GM12878 (cell line): ENCODE measurements at regions not wholly inside any gene's neighbourhood (a gene's known extent, or its start where the extent isn't known, plus 50 kb on each side); places are given as distances from the start of the nearest gene placed in this dataset.
A peak's percentile ranks its signal among the peaks of the same experiment; 100 is the strongest.

ENCODE experiments used
- BMI1 ChIP-seq: fragments of 450-650 bp; IDR thresholded peaks from 2 replicates; pipeline ENCODE4 v1.6.1; 2016; ENCODE audit warnings: mild to moderate bottlenecking, moderate library complexity, borderline replicate concordance
- CEBPB ChIP-seq, 2 experiments: fragments of 150-350 bp in 1 of 2; IDR thresholded peaks; 2 replicates each; pipeline ENCODE4 v1.6.1; 2012 to 2014; ENCODE audit warnings: low read depth in 2 of 2, low read length in 2 of 2, borderline replicate concordance in 1 of 2, inconsistent platforms in 1 of 2
- CHD1 ChIP-seq: IDR thresholded peaks from 2 replicates; pipeline ENCODE4 v1.6.1; 2012; ENCODE audit warnings: low read depth, low read length, improper control_type of control experiment
- CREB1 ChIP-seq: IDR thresholded peaks from 2 replicates; pipeline ENCODE4 v1.6.1; 2012; ENCODE audit warnings: low read depth, mild to moderate bottlenecking, inconsistent platforms
- ETV6 ChIP-seq, 2 experiments: fragments of 450-650 bp in 1 of 2; IDR thresholded peaks in 1 of 2; conservative IDR thresholded peaks in 1 of 2; 2 replicates each; pipeline ENCODE4 v1.6.1; 2014; ENCODE audit warnings: antibody characterized with exemption in 1 of 2, borderline replicate concordance in 1 of 2, low read depth in 1 of 2, mild to moderate bottlenecking in 1 of 2, moderate library complexity in 1 of 2
- IKZF2 ChIP-seq, 2 experiments: fragments of 450-650 bp; IDR thresholded peaks; 2 replicates each; pipeline ENCODE4 v1.6.1; 2017; ENCODE audit warnings: mild to moderate bottlenecking in 2 of 2, moderate library complexity in 2 of 2
- IRF4 ChIP-seq: IDR thresholded peaks from 2 replicates; pipeline ENCODE4 v1.6.1; 2011; ENCODE audit warnings: low read depth, low read length
- KDM1A ChIP-seq: fragments of 200-600 bp; sonication (generic); IDR thresholded peaks from 2 replicates; pipeline ENCODE4 v1.6.1; 2016; ENCODE audit warnings: borderline replicate concordance
- MXI1 ChIP-seq: fragments of 150-350 bp; IDR thresholded peaks from 2 replicates; pipeline ENCODE4 v1.6.1; 2011; ENCODE audit warnings: low read depth, mild to moderate bottlenecking, inconsistent platforms, low read length, improper control_type of control experiment
- NFYB ChIP-seq: IDR thresholded peaks from 2 replicates; pipeline ENCODE4 v1.6.1; 2011; ENCODE audit warnings: low read depth, mild to moderate bottlenecking, low read length, improper control_type of control experiment, moderate library complexity; ENCODE audit not compliant: insufficient read depth
- POLR2AphosphoS2 ChIP-seq: IDR thresholded peaks from 2 replicates; pipeline ENCODE4 v1.6.1; 2011; ENCODE audit warnings: low read depth, mild to moderate bottlenecking, low read length, improper control_type of control experiment, moderate library complexity
- SMAD5 ChIP-seq: IDR thresholded peaks from 2 replicates; pipeline ENCODE4 v1.6.1; 2016; ENCODE audit warnings: antibody characterized with exemption, low read depth
- SMARCA5 ChIP-seq: fragments of 450-650 bp; IDR thresholded peaks from 2 replicates; pipeline ENCODE4 v1.6.1; 2017; ENCODE audit warnings: mild to moderate bottlenecking
- SPI1 ChIP-seq: IDR thresholded peaks from 2 replicates; pipeline ENCODE4 v1.6.1; 2011; ENCODE audit warnings: low read depth, mild to moderate bottlenecking, low read length, moderate library complexity, borderline replicate concordance; ENCODE audit not compliant: insufficient read depth
- SREBF2 ChIP-seq: IDR thresholded peaks from 2 replicates; pipeline ENCODE4 v1.6.1; 2012; ENCODE audit warnings: mild to moderate bottlenecking, low read length
- STAT3 ChIP-seq: IDR thresholded peaks from 2 replicates; pipeline ENCODE4 v1.6.1; 2011; ENCODE audit warnings: low read depth, low read length, improper control_type of control experiment
- TCF7 ChIP-seq: IDR thresholded peaks from 2 replicates; pipeline ENCODE4 v1.6.1; 2014; ENCODE audit warnings: antibody characterized with exemption, borderline replicate concordance
- TF ChIP-seq, protein P1 (sequence below): fragments of 450-650 bp; IDR thresholded peaks from 2 replicates; pipeline ENCODE4 v1.6.1; 2017; ENCODE audit warnings: mild to moderate bottlenecking, moderate library complexity
- TF ChIP-seq, protein P2 (sequence below): IDR thresholded peaks from 2 replicates; pipeline ENCODE4 v1.6.1; 2012; ENCODE audit warnings: mild to moderate bottlenecking, low read depth, low read length
- TF ChIP-seq, protein P3 (sequence below), 3 experiments: IDR thresholded peaks in 2 of 3; conservative IDR thresholded peaks in 1 of 3; 2 replicates each; pipeline ENCODE4 v1.5.1; 2011; ENCODE audit warnings: low read depth in 3 of 3, low read length in 3 of 3, mild to moderate bottlenecking in 3 of 3, control low read depth in 2 of 3, moderate library complexity in 2 of 3, inconsistent platforms in 1 of 3, mixed read lengths in 1 of 3; ENCODE audit not compliant: control insufficient read depth in 2 of 3, insufficient read depth in 1 of 3; ENCODE audit errors: extremely low read depth in 1 of 3

DNA sequence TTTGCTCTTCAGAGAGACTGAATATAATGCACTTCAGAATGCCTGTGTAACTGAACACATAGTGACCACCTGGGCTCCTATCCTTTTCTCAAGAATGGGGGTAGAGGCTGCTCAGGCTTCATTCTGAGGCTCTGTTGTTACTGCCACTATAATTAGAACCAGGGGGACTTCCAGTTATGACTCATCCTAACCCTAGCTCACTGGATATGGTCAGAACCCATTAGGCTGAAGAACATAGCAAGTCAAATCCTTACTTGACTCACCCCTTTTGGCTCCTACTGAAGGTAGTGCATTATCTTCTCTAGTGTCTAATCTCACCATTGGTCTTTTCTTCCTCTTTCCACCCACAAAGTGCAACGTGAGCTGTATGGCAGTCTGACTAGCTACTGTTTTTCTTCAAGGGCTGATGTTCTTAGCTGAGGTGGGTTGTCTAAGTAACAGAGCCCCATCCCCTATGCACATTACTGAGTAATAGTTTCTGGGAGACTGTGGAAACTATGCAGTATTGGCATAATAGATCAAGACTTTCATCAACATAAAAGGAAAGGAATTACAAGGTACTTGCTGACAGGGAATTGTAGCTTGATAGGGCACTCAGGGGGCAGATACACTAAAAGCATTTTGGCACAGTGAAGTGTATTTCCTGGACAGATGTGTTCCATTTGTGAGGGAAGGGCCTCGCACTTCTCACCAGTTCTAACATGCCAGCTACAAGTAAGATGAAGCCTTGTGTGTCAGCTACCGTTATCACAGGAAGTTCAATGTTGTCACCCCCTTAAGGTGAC, 431.0 kb upstream of the MEF2C start (continued):
- TF ChIP-seq, protein P1, sequence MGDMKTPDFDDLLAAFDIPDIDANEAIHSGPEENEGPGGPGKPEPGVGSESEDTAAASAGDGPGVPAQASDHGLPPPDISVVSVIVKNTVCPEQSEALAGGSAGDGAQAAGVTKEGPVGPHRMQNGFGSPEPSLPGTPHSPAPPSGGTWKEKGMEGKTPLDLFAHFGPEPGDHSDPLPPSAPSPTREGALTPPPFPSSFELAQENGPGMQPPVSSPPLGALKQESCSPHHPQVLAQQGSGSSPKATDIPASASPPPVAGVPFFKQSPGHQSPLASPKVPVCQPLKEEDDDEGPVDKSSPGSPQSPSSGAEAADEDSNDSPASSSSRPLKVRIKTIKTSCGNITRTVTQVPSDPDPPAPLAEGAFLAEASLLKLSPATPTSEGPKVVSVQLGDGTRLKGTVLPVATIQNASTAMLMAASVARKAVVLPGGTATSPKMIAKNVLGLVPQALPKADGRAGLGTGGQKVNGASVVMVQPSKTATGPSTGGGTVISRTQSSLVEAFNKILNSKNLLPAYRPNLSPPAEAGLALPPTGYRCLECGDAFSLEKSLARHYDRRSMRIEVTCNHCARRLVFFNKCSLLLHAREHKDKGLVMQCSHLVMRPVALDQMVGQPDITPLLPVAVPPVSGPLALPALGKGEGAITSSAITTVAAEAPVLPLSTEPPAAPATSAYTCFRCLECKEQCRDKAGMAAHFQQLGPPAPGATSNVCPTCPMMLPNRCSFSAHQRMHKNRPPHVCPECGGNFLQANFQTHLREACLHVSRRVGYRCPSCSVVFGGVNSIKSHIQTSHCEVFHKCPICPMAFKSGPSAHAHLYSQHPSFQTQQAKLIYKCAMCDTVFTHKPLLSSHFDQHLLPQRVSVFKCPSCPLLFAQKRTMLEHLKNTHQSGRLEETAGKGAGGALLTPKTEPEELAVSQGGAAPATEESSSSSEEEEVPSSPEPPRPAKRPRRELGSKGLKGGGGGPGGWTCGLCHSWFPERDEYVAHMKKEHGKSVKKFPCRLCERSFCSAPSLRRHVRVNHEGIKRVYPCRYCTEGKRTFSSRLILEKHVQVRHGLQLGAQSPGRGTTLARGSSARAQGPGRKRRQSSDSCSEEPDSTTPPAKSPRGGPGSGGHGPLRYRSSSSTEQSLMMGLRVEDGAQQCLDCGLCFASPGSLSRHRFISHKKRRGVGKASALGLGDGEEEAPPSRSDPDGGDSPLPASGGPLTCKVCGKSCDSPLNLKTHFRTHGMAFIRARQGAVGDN = peak; percentile 83; the same call in 1 of the 2 replicates
- TF ChIP-seq SREBF2 = no peak
- 0 out of 2 replicates have a peak, but pooled peaks have one; percentile 40 for TF ChIP-seq MXI1
- TF ChIP-seq NFYB = no peak
- peak; percentile 96 to 98 for TF ChIP-seq IKZF2 (IDR thresholded peaks at IDR 0.05)
- TF ChIP-seq IRF4 = peak; percentile 100
- peak in 1 of 2 experiments; percentile 93; a peak in 2 of 4 replicates for TF ChIP-seq ETV6 (conservative IDR thresholded peaks at IDR 0.05 in 1 of 2, IDR thresholded peaks at IDR 0.05 in 1 of 2; ENCODE audit: borderline replicate concordance in 1 of 2, low read depth in 1 of 2)
- TF ChIP-seq, protein P2, sequence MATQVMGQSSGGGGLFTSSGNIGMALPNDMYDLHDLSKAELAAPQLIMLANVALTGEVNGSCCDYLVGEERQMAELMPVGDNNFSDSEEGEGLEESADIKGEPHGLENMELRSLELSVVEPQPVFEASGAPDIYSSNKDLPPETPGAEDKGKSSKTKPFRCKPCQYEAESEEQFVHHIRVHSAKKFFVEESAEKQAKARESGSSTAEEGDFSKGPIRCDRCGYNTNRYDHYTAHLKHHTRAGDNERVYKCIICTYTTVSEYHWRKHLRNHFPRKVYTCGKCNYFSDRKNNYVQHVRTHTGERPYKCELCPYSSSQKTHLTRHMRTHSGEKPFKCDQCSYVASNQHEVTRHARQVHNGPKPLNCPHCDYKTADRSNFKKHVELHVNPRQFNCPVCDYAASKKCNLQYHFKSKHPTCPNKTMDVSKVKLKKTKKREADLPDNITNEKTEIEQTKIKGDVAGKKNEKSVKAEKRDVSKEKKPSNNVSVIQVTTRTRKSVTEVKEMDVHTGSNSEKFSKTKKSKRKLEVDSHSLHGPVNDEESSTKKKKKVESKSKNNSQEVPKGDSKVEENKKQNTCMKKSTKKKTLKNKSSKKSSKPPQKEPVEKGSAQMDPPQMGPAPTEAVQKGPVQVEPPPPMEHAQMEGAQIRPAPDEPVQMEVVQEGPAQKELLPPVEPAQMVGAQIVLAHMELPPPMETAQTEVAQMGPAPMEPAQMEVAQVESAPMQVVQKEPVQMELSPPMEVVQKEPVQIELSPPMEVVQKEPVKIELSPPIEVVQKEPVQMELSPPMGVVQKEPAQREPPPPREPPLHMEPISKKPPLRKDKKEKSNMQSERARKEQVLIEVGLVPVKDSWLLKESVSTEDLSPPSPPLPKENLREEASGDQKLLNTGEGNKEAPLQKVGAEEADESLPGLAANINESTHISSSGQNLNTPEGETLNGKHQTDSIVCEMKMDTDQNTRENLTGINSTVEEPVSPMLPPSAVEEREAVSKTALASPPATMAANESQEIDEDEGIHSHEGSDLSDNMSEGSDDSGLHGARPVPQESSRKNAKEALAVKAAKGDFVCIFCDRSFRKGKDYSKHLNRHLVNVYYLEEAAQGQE = peak; percentile 40; the same call in 1 of the 2 replicates
- 0 out of 2 replicates have a peak, but pooled peaks have one; percentile 11 for TF ChIP-seq SPI1
- TF ChIP-seq CREB1 = peak; percentile 62
- TF ChIP-seq POLR2AphosphoS2 = no peak
- no peak; the same call in none of the 2 replicates for TF ChIP-seq CHD1
- TF ChIP-seq BMI1 = peak; percentile 81
- TF ChIP-seq, protein P3, sequence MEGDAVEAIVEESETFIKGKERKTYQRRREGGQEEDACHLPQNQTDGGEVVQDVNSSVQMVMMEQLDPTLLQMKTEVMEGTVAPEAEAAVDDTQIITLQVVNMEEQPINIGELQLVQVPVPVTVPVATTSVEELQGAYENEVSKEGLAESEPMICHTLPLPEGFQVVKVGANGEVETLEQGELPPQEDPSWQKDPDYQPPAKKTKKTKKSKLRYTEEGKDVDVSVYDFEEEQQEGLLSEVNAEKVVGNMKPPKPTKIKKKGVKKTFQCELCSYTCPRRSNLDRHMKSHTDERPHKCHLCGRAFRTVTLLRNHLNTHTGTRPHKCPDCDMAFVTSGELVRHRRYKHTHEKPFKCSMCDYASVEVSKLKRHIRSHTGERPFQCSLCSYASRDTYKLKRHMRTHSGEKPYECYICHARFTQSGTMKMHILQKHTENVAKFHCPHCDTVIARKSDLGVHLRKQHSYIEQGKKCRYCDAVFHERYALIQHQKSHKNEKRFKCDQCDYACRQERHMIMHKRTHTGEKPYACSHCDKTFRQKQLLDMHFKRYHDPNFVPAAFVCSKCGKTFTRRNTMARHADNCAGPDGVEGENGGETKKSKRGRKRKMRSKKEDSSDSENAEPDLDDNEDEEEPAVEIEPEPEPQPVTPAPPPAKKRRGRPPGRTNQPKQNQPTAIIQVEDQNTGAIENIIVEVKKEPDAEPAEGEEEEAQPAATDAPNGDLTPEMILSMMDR (IDR thresholded peaks at IDR 0.05 in 2 of 3, conservative IDR thresholded peaks at IDR 0.05 in 1 of 3; ENCODE audit: control insufficient read depth in 2 of 3, extremely low read depth in 1 of 3, insufficient read depth in 1 of 3, low read depth in 3 of 3, low read length in 3 of 3) = no peak
- no peak; the same call in 1 of the 2 replicates for TF ChIP-seq SMARCA5
- no peak for TF ChIP-seq KDM1A
- TF ChIP-seq SMAD5 = peak; percentile 13; the same call in 1 of the 2 replicates
- no peak; the same call in none of the 2 replicates for TF ChIP-seq STAT3
- peak in 1 of 2 experiments; percentile 86; a peak in 1 of 4 replicates for TF ChIP-seq CEBPB (IDR thresholded peaks at IDR 0.05; ENCODE audit: borderline replicate concordance in 1 of 2, low read depth in 2 of 2, low read length in 2 of 2)
- peak; percentile 57; the same call in 1 of the 2 replicates for TF ChIP-seq TCF7
